HG03135 (cell line): ENCODE measurements at regions not wholly inside any gene's neighbourhood (a gene's known extent, or its start where the extent isn't known, plus 50 kb on each side); places are given as distances from the start of the nearest gene placed in this dataset.

Experiments
- ATAC-seq: cut with Tn5 transposase; IDR thresholded peaks from one replicate; pipeline ENCODE4 v1.9.1; 2021; ENCODE audit warnings: mild to moderate bottlenecking, moderate library complexity; ENCODE audit not compliant: unreplicated experiment

- no peak for ATAC-seq
These were observed 109.4 kb upstream of the LRRN1 start for GRCh38 chr3:3689601-3690375.

- no peak for ATAC-seq
These were observed 112.2 kb upstream of the LRRN1 start for GRCh38 chr3:3686907-3687648.

- no peak for ATAC-seq
These were observed 113.5 kb upstream of the LRRN1 start for GRCh38 chr3:3685721-3686120.

GRCh38 chr3:3683261-3683660 is 116.0 kb upstream of the LRRN1 start:
- ATAC-seq, result no peak

GRCh38 chr3:3675801-3676200 is 123.4 kb upstream of the LRRN1 start:
- no peak for ATAC-seq

- no peak for ATAC-seq
These were observed 124.0 kb upstream of the LRRN1 start for GRCh38 chr3:3675186-3675585.

- peak; percentile 94 for ATAC-seq
These were observed 132.6 kb upstream of the LRRN1 start for GRCh38 chr3:3666664-3667063.

GRCh38 chr3:3665961-3666640 is 133.1 kb upstream of the LRRN1 start:
- ATAC-seq, result peak; percentile 25

- ATAC-seq, result no peak
These were observed 133.7 kb upstream of the LRRN1 start for GRCh38 chr3:3665546-3665945.

- no peak for ATAC-seq
These were observed 134.3 kb upstream of the LRRN1 start for GRCh38 chr3:3664935-3665334.

GRCh38 chr3:3662610-3663009 is 136.6 kb upstream of the LRRN1 start:
- ATAC-seq, result no peak

- ATAC-seq, result no peak
These were observed 144.3 kb upstream of the LRRN1 start for GRCh38 chr3:3654916-3655315.

GRCh38 chr3:3648988-3649679 is 150.1 kb upstream of the LRRN1 start:
- no peak for ATAC-seq

GRCh38 chr3:3646934-3647333 is 152.3 kb upstream of the LRRN1 start:
- ATAC-seq, result no peak

GRCh38 chr3:3646103-3646844 is 153.0 kb upstream of the LRRN1 start:
- ATAC-seq, result peak; percentile 57

- ATAC-seq, result no peak
These were observed 157.3 kb upstream of the LRRN1 start for GRCh38 chr3:3641877-3642455.

GRCh38 chr3:3639078-3639477 is 160.2 kb upstream of the LRRN1 start:
- no peak for ATAC-seq

- no peak for ATAC-seq
These were observed 162.4 kb upstream of the LRRN1 start for GRCh38 chr3:3636815-3637214.

- no peak for ATAC-seq
These were observed 164.1 kb upstream of the LRRN1 start for GRCh38 chr3:3635109-3635508.

GRCh38 chr3:3634326-3634725 is 164.9 kb upstream of the LRRN1 start:
- ATAC-seq, result no peak
